Trophoblast cell (in vitro differentiated cells and primary cell): ENCODE measurements at regions not wholly inside any gene's neighbourhood (a gene's known extent, or its start where the extent isn't known, plus 50 kb on each side); places are given as distances from the start of the nearest gene placed in this dataset.

Experiments used
- DNase-seq, 2 donors: peaks; one replicate each; pipeline ENCODE4 v3.0.0-alpha.2; 2016
- H2AFZ ChIP-seq: 2 replicates; pipeline ENCODE4 v1.6.1; 2013; ENCODE audit warnings: low read length, moderate library complexity, mild to moderate bottlenecking; ENCODE audit not compliant: insufficient read depth, poor library complexity
- H2AK5ac ChIP-seq: 2 replicates; pipeline ENCODE4 v1.6.1; 2013; ENCODE audit warnings: mild to moderate bottlenecking, low read length
- H2BK120ac ChIP-seq: 2 replicates; pipeline ENCODE4 v1.6.1; 2013; ENCODE audit warnings: low read length, mild to moderate bottlenecking, moderate library complexity; ENCODE audit not compliant: insufficient read depth, poor library complexity
- H2BK12ac ChIP-seq: 2 replicates; pipeline ENCODE4 v1.6.1; 2013; ENCODE audit warnings: mild to moderate bottlenecking, low read length, moderate library complexity
- H2BK5ac ChIP-seq: 2 replicates; pipeline ENCODE4 v1.6.1; 2013; ENCODE audit warnings: low read length, low read depth, moderate library complexity, mild to moderate bottlenecking; ENCODE audit not compliant: poor library complexity
- H3K14ac ChIP-seq: 2 replicates; pipeline ENCODE4 v1.6.1; 2013; ENCODE audit warnings: mild to moderate bottlenecking, low read length
- H3K18ac ChIP-seq: 2 replicates; pipeline ENCODE4 v1.6.1; 2013; ENCODE audit warnings: mild to moderate bottlenecking, low read length
- H3K23ac ChIP-seq: 2 replicates; pipeline ENCODE4 v1.6.1; 2013; ENCODE audit warnings: low read length
- H3K27ac ChIP-seq: 2 replicates; pipeline ENCODE4 v1.5.1; 2013; ENCODE audit warnings: low read depth, mild to moderate bottlenecking, inconsistent platforms, low read length, moderate library complexity
- H3K27me3 ChIP-seq: 2 replicates; pipeline ENCODE4 v1.6.1; 2013; ENCODE audit warnings: inconsistent platforms, mild to moderate bottlenecking, low read length, moderate library complexity; ENCODE audit not compliant: insufficient read depth
- H3K36me3 ChIP-seq, 2 experiments: 1 replicate in 1 of 2; 2 replicates in 1 of 2; pipeline ENCODE4 v1.6.1; 2013; ENCODE audit warnings: low read length in 2 of 2, mild to moderate bottlenecking in 2 of 2, moderate library complexity in 1 of 2; ENCODE audit not compliant: insufficient read depth in 2 of 2, control insufficient read depth in 1 of 2
- H3K4ac ChIP-seq: 2 replicates; pipeline ENCODE4 v1.6.1; 2013; ENCODE audit warnings: low read depth, mild to moderate bottlenecking, low read length, moderate library complexity
- H3K4me1 ChIP-seq, 2 experiments: 1 replicate in 1 of 2; 2 replicates in 1 of 2; pipeline ENCODE4 v1.6.1; 2013; ENCODE audit warnings: low read length in 2 of 2, mild to moderate bottlenecking in 2 of 2, moderate library complexity in 1 of 2; ENCODE audit not compliant: insufficient read depth in 2 of 2, control insufficient read depth in 1 of 2
- H3K4me2 ChIP-seq: 2 replicates; pipeline ENCODE4 v1.6.1; 2013; ENCODE audit warnings: inconsistent platforms, mild to moderate bottlenecking, low read length, moderate library complexity
- H3K4me3 ChIP-seq: 2 replicates; pipeline ENCODE4 v1.5.1; 2013; ENCODE audit warnings: mild to moderate bottlenecking, low read depth, low read length, inconsistent platforms
- H3K79me1 ChIP-seq: one replicate; pipeline ENCODE4 v1.6.1; 2013; ENCODE audit warnings: low read length
- H3K79me2 ChIP-seq: 2 replicates; pipeline ENCODE4 v1.6.1; 2013; ENCODE audit warnings: low read length, mild to moderate bottlenecking; ENCODE audit not compliant: control insufficient read depth, insufficient read depth, poor library complexity
- H3K9ac ChIP-seq: 2 replicates; pipeline ENCODE4 v1.6.1; 2013; ENCODE audit warnings: mild to moderate bottlenecking, low read length
- H3K9me3 ChIP-seq: 2 replicates; pipeline ENCODE4 v1.6.1; 2013; ENCODE audit warnings: low read depth, mild to moderate bottlenecking, control low read depth, inconsistent platforms, low read length; ENCODE audit not compliant: insufficient read depth
- H4K12ac ChIP-seq: 2 replicates; pipeline ENCODE4 v1.6.1; 2013; ENCODE audit warnings: low read depth, mild to moderate bottlenecking, low read length, moderate library complexity
- H4K8ac ChIP-seq: 2 replicates; pipeline ENCODE4 v1.6.1; 2013; ENCODE audit warnings: low read depth, mild to moderate bottlenecking, low read length, moderate library complexity
- H4K91ac ChIP-seq: one replicate; pipeline ENCODE4 v1.6.1; 2013; ENCODE audit warnings: low read depth, mild to moderate bottlenecking, low read length, moderate library complexity
- WGBS: extraction: QIAGEN DNeasy Blood & Tissue Kit; methylation state at CpG from one replicate; pipeline ENCODE4 v1.1.7; 2013; ENCODE audit warnings: missing lambda C conversion rate; ENCODE audit not compliant: insufficient read length, insufficient coverage; ENCODE audit errors: extremely low coverage; 5-methylcytosine and 5-hydroxymethylcytosine counted together

DNA sequence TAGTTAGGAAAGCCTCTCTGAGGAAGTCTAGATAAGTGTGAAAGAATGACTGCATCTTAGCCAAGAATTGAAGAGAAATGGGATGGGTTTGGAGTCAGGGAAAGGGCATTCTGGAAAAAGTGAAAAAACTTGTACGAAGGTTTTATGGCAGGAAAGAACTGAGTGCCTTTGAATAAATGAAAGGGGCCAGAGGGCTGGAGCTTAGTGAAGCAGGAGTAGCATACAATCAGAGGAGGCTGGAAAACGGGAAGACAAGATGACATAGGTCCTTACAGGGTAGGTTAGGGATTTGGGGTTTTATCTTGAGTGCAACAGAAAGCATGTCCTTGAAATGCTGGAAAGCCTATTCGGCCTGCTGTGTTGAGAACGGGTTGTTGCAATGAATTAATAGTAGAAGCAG, 152.6 kb upstream of the RND3 start:
- H2BK12ac ChIP-seq, result no peak overlapping the region
- H3K27me3 ChIP-seq, result no peaks in the 10 kb centered on the region
- H3K79me1 ChIP-seq, result peaks cover under 1% of the 10 kb centered on the region

DNA sequence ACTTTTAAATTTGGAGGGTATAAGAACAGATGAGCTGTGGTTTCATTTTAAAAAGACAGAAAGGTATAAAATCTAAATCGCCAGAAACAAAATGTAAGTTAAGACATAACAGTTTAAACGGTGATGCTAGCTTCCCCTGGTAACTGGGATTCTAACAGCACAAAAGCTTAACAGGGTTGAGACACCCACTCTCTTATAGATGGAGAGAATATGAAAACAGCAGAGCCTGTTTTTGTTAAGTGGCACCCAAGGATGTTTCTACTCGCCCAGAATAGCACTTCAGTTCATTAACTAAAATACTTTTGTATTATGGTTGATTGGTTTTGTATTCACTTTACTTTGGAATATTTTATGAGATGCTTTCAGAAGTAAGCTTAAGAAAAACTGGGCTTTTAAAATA, 151.9 kb upstream of the RND3 start:
- Histone ChIP-seq H2AFZ (no peak overlapping the region), H4K8ac (no peak overlapping the region), H2BK12ac (no peak overlapping the region), H3K27me3 (no peaks in the 10 kb centered on the region), H3K27ac (no peak overlapping the region), H3K79me2 (no peaks in the 10 kb centered on the region), H3K79me1 (no peaks in the 10 kb centered on the region), H3K9ac (no peak overlapping the region), H3K9me3 (no peaks in the 10 kb centered on the region), H3K4ac (no peak overlapping the region), H3K4me2 (no peak overlapping the region), H3K4me1 (peaks cover 3 to 4% of the 10 kb centered on the region in 2 experiments), H2AK5ac (no peak overlapping the region), H3K23ac (no peak overlapping the region), H3K4me3 (no peak overlapping the region), H3K18ac (no peak overlapping the region), H2BK120ac (no peak overlapping the region), H2BK5ac (no peak overlapping the region), H4K12ac (no peak overlapping the region), H3K36me3 (no peaks in the 10 kb centered on the region), H3K14ac (no peak overlapping the region), H4K91ac (no peak overlapping the region)
- WGBS, result no CpG with 5 or more reads among the region's 3 CpGs
- no peak for DNase-seq

More for the DNA sequence above, 152.6 kb upstream of the RND3 start:
- Histone ChIP-seq H4K91ac (no peak overlapping the region), H2BK5ac (no peak overlapping the region), H3K4me2 (no peak overlapping the region), H3K23ac (no peak overlapping the region), H3K9me3 (no peaks in the 10 kb centered on the region), H2BK120ac (no peak overlapping the region), H3K36me3 (no peaks in the 10 kb centered on the region), H3K4me3 (no peak overlapping the region), H3K4ac (no peak overlapping the region), H4K12ac (no peak overlapping the region), H2AFZ (no peak overlapping the region), H4K8ac (no peak overlapping the region), H3K27ac (no peak overlapping the region), H3K79me2 (no peaks in the 10 kb centered on the region), H3K14ac (no peak overlapping the region), H3K4me1 (peaks cover 3 to 4% of the 10 kb centered on the region in 2 experiments), H2AK5ac (no peak overlapping the region), H3K18ac (no peak overlapping the region), H3K9ac (no peak overlapping the region)
- no peak for DNase-seq
- no CpG with 5 or more reads among the region's 4 CpGs for WGBS

DNA sequence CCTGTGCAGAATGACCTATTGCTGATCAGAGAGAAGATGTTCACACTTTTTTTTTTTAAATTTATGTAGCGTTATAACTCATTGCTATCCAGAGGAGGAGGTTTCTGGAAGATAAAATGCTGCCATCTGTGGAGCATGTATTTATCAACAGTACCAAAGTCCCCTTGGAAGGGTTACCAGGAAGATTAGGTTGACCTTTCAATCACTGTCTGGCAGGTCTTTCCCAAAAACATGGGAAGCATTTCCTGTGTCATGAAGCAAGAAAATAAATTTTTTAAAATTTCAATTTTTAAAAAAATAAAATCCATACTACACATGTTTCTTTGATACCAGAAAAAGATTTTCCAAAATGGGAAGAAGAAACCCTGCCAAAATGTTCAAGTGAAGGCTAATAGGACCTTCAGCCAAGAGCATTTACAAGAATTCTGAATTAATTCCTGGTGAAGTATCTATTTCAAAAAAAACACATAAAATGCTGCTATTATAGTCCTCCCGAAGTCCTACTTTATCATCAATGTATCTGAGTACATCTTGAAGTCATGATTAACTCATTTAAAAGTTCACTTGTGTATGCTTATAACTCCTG, 143.9 kb upstream of the RND3 start:
- Histone ChIP-seq H3K4ac (no peak overlapping the region), H4K12ac (no peak overlapping the region), H3K9me3 (no peaks in the 10 kb centered on the region), H3K79me1 (no peaks in the 10 kb centered on the region), H3K18ac (no peak overlapping the region), H2BK5ac (no peak overlapping the region), H3K14ac (no peak overlapping the region), H3K27ac (no peak overlapping the region), H3K4me1 (peaks cover 0 to 9% of the 10 kb centered on the region in 2 experiments), H4K91ac (no peak overlapping the region), H4K8ac (no peak overlapping the region), H3K36me3 (no peaks in the 10 kb centered on the region), H3K4me3 (no peak overlapping the region), H2BK12ac (no peak overlapping the region), H3K27me3 (no peaks in the 10 kb centered on the region), H2AFZ (no peak overlapping the region), H3K79me2 (no peaks in the 10 kb centered on the region), H2AK5ac (no peak overlapping the region), H2BK120ac (no peak overlapping the region), H3K9ac (no peak overlapping the region), H3K23ac (no peak overlapping the region), H3K4me2 (no peak overlapping the region)
- DNase-seq, result no peak
- WGBS, result no CpG with 5 or more reads among the region's 2 CpGs

DNA sequence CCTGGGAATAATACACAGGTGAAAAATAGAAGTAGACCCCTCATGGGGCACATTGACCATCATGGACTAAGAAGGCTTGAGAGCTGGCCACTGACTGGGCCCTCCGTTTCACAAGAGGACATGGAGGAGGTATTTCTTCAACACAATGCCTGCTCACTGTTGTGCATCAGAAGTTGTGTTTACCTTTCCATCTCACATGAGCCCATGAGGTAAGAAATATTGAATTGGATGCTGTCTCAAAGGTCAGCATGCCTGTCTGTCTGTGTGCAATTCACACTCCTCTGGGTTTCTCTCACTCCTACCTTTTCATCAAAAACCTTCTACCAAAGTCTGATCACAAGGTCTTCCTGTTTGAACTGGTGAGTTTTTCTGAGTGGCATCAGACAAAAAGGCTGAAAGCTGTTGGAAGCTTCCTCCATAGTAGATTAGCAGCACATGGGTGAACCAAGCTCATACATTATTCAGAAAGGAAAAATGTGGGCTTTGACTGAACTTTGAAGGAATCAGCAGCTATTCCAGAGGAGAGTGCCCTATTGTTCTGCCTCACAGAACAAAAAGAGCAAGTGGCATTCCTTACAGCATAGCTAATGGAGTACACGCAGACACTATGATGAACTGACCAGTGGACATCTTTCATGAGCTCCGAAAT, 143.2 kb upstream of the RND3 start:
- DNase-seq, result no peak
- H3K4me3 ChIP-seq, result no peak overlapping the region
- no peak overlapping the region for H4K12ac ChIP-seq
- H3K23ac ChIP-seq, result no peak overlapping the region
- no peaks in the 10 kb centered on the region for H3K9me3 ChIP-seq
- no peak overlapping the region for H3K18ac ChIP-seq
- H4K91ac ChIP-seq, result no peak overlapping the region
- peaks cover 0 to 9% of the 10 kb centered on the region in 2 experiments for H3K4me1 ChIP-seq
- H3K79me1 ChIP-seq, result no peaks in the 10 kb centered on the region
- no peak overlapping the region for H2BK12ac ChIP-seq
- H2BK120ac ChIP-seq, result no peak overlapping the region
- H3K14ac ChIP-seq, result no peak overlapping the region
- H2BK5ac ChIP-seq, result no peak overlapping the region
- H2AK5ac ChIP-seq, result no peak overlapping the region
- no peaks in the 10 kb centered on the region for H3K79me2 ChIP-seq
- H3K9ac ChIP-seq, result peak overlapping the region; percentile 42
- no peak overlapping the region for H2AFZ ChIP-seq
- WGBS, result no CpG with 5 or more reads among the region's 3 CpGs
- H3K27me3 ChIP-seq, result no peaks in the 10 kb centered on the region
- H3K27ac ChIP-seq, result no peak overlapping the region
- no peak overlapping the region for H4K8ac ChIP-seq
- no peak overlapping the region for H3K4me2 ChIP-seq
- H3K4ac ChIP-seq, result no peak overlapping the region
- no peaks in the 10 kb centered on the region for H3K36me3 ChIP-seq
